SK-N-SH treated with all-trans-retinoic acid at 6 μM for 48 hours (cell line): ENCODE measurements at regions not wholly inside any gene's neighbourhood (a gene's known extent, or its start where the extent isn't known, plus 50 kb on each side); places are given as distances from the start of the nearest gene placed in this dataset.

Experiments
- ISL1 ChIP-seq: fragments of 250-450 bp; sonication (Bioruptor Pico); IDR thresholded peaks from 2 replicates; pipeline ENCODE4 v2.1.2; 2022; ENCODE audit warnings: mild to moderate bottlenecking, moderate library complexity
- TCF4 ChIP-seq: fragments of 250-450 bp; sonication (Bioruptor Pico); IDR thresholded peaks from 2 replicates; pipeline ENCODE4 v1.8.0; 2021; ENCODE audit warnings: mild to moderate bottlenecking, moderate library complexity, borderline replicate concordance

GRCh38 chr17:73953206-73954033, 250.1 kb upstream of the RPL38 start:
- TF ChIP-seq ISL1 (no peak), TCF4 (CRISPR knock-in tag) (no peak)
